Ishikawa (cell line): ENCODE measurements at regions not wholly inside any gene's neighbourhood (a gene's known extent, or its start where the extent isn't known, plus 50 kb on each side); places are given as distances from the start of the nearest gene placed in this dataset.

Experiments
- CEBPB ChIP-seq: IDR thresholded peaks from 2 replicates; pipeline ENCODE4 v1.6.1; 2012
- CREB1 ChIP-seq: IDR thresholded peaks from 2 replicates; pipeline ENCODE4 v1.6.1; 2012; ENCODE audit warnings: low read depth
- EGR1 ChIP-seq: IDR thresholded peaks from 2 replicates; pipeline ENCODE4 v1.6.1; 2012
- EP300 ChIP-seq: IDR thresholded peaks from 2 replicates; pipeline ENCODE4 v1.6.1; 2012; ENCODE audit warnings: borderline replicate concordance
- FOXM1 ChIP-seq: IDR thresholded peaks from 2 replicates; pipeline ENCODE4 v1.6.1; 2012; ENCODE audit warnings: low read depth, borderline replicate concordance
- MAX ChIP-seq: IDR thresholded peaks from 2 replicates; pipeline ENCODE4 v1.6.1; 2012
- NFIC ChIP-seq: IDR thresholded peaks from 2 replicates; pipeline ENCODE4 v1.6.1; 2012
- RAD21 ChIP-seq: IDR thresholded peaks from 2 replicates; pipeline ENCODE4 v1.6.1; 2012; ENCODE audit warnings: low read depth
- REST ChIP-seq: IDR thresholded peaks from 2 replicates; pipeline ENCODE4 v1.6.1; 2012; ENCODE audit warnings: low read depth, mild to moderate bottlenecking
- TAF1 ChIP-seq: IDR thresholded peaks from 2 replicates; pipeline ENCODE4 v1.6.1; 2012; ENCODE audit warnings: low read depth, mild to moderate bottlenecking
- TCF12 ChIP-seq: IDR thresholded peaks from 2 replicates; pipeline ENCODE4 v1.6.1; 2012; ENCODE audit warnings: low read depth
- TEAD4 ChIP-seq: IDR thresholded peaks from 2 replicates; pipeline ENCODE4 v1.6.1; 2012
- YY1 ChIP-seq: IDR thresholded peaks from 2 replicates; pipeline ENCODE4 v1.6.1; 2012; ENCODE audit warnings: low read depth
- ZBTB7A ChIP-seq: IDR thresholded peaks from 2 replicates; pipeline ENCODE4 v1.6.1; 2012; ENCODE audit warnings: low read depth

GRCh38 chr7:50962962-50963374 lies 180.3 kb upstream of the GRB10 start:
- TF ChIP-seq CREB1 (no peak), ZBTB7A (no peak), TAF1 (no peak), YY1 (0 out of 2 replicates have a peak, but pooled peaks have one; percentile 11), REST (no peak), MAX (peak; percentile 72), NFIC (peak; percentile 98), FOXM1 (peak; percentile 62; the same call in 1 of the 2 replicates), TEAD4 (peak; percentile 60; the same call in 1 of the 2 replicates), CEBPB (no peak), EP300 (peak; percentile 91), TCF12 (peak; percentile 94), RAD21 (no peak), EGR1 (0 out of 2 replicates have a peak, but pooled peaks have one; percentile 4)
